ENCODE measurements at regions not wholly inside any gene's neighbourhood (a gene's known extent, or its start where the extent isn't known, plus 50 kb on each side); places are given as distances from the start of the nearest gene placed in this dataset.
"Not testable (repeated sequence)": the region's sequence is repeated elsewhere in the genome, so short reads cannot be mapped to it uniquely, and the experiment has no call there.

DNA sequence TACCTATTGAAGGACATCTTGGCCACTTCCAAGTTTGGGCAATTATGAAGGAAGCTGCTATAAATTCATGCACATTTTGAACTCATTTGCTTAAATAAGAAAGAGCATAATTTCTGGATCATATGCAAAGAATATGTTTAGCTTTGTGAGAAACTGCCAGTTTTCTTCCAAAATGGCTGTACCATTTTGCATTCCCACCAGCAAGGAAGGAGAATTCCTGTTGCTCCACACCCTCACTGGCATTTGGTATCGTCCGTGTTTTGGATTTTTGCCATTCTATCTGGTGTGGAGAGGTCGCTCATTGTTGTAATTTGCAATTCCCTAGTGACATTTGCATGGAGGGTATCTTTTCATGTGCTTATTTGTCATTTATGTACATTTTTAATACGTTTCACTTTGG lies 339.3 kb downstream of the DAD1 start:
- Histone ChIP-seq H3K4me3 (ENCODE audit: low read length) (no peak overlapping the region), H3K4me2 (ENCODE audit: low read length) (no peak overlapping the region), H3K9me2 (replicated peaks; ENCODE audit: low read length) (no peaks in the 10 kb centered on the region), H3K36me3 (ENCODE audit: low read depth, low read length) (no peaks in the 10 kb centered on the region), H3K27ac (ENCODE audit: low read length) (no peak overlapping the region), H2AFZ (ENCODE audit: low read length) (no peak overlapping the region), H3K27me3 (ENCODE audit: low read length) (no peaks in the 10 kb centered on the region), H4K20me1 (ENCODE audit: low read length) (no peaks in the 10 kb centered on the region), H3K79me2 (ENCODE audit: low read length) (no peaks in the 10 kb centered on the region), H3K4me1 (ENCODE audit: insufficient read depth, low read length) (peaks cover 25% of the 10 kb centered on the region), H3K9me3 (ENCODE audit: low read length) (no peaks in the 10 kb centered on the region), H3K9ac (ENCODE audit: low read length) (no peak overlapping the region), H3F3A (ENCODE audit: low read length, unreplicated experiment) (peaks cover 5% of the 10 kb centered on the region)
- no peak for TF ChIP-seq EZH2phosphoT487 (IDR thresholded peaks at IDR 0.05; ENCODE audit: borderline replicate concordance, low read length)
- no peak for TF ChIP-seq EZH2 (IDR thresholded peaks at IDR 0.05; ENCODE audit: low read length, unreplicated experiment)
- TF ChIP-seq, protein P1, sequence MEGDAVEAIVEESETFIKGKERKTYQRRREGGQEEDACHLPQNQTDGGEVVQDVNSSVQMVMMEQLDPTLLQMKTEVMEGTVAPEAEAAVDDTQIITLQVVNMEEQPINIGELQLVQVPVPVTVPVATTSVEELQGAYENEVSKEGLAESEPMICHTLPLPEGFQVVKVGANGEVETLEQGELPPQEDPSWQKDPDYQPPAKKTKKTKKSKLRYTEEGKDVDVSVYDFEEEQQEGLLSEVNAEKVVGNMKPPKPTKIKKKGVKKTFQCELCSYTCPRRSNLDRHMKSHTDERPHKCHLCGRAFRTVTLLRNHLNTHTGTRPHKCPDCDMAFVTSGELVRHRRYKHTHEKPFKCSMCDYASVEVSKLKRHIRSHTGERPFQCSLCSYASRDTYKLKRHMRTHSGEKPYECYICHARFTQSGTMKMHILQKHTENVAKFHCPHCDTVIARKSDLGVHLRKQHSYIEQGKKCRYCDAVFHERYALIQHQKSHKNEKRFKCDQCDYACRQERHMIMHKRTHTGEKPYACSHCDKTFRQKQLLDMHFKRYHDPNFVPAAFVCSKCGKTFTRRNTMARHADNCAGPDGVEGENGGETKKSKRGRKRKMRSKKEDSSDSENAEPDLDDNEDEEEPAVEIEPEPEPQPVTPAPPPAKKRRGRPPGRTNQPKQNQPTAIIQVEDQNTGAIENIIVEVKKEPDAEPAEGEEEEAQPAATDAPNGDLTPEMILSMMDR (conservative IDR thresholded peaks at IDR 0.05; ENCODE audit: low read depth, low read length), result no peak
- no peak for DNase-seq
- no TSS peak for BruUV-seq (replicated peaks)
- intact Hi-C loops (cut with micrococcal nuclease), result loop anchor here (2.0 kb wide), 1 partner anchor 23 kb away; no protein-coding TSS in a partner anchor
- ChIA-PET POLR2A (ENCODE audit: unreplicated experiment) (interaction anchor here (0.6 kb wide), 1 partner anchor 1916 kb away, joined by 3 read pairs; no protein-coding TSS in a partner anchor), CTCF (no interaction called here)
- no peak for ATAC-seq

DNA sequence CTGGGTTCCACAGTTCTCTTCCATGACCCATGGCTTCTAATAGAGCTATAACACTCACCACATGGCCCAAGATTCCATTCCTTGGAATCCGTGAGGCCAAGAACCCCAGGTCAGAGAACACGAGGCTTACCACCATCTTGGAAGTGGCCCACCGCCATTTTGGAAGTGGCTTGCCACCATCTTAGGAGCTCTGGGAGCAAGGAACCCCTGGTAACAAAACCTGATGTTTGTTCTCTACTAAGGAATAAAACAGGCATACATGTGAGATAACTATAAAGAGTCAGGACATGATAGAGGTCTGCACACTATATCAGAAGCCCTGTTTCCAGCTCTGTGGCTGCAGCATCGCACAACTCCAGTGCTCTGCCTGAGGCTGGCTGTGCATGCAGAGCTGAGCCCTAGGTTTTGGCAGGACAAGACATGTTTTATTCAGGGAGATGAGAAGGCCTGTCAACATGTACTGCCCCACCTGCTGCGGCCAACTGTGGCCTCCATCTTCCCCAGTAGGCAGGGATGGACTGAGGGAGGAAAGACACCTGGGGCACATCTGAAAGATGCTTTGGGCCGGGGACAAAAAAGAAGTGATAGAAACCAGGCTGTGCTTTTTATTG lies 344.9 kb downstream of the DAD1 start:
- TF ChIP-seq, protein P1 (conservative IDR thresholded peaks at IDR 0.05; ENCODE audit: low read depth, low read length), result no peak
- TF ChIP-seq EZH2phosphoT487 (IDR thresholded peaks at IDR 0.05; ENCODE audit: borderline replicate concordance, low read length) (no peak), EZH2 (IDR thresholded peaks at IDR 0.05; ENCODE audit: low read length, unreplicated experiment) (no peak)
- H3K79me2 ChIP-seq (ENCODE audit: low read length), result no peaks in the 10 kb centered on the region
- H3K9ac ChIP-seq (ENCODE audit: low read length), result no peak overlapping the region
- H3K27me3 ChIP-seq (ENCODE audit: low read length), result no peaks in the 10 kb centered on the region
- peaks cover 6% of the 10 kb centered on the region; the same call in 1 of the 2 replicates for H3K4me1 ChIP-seq (ENCODE audit: insufficient read depth, low read length)
- H3K4me2 ChIP-seq (ENCODE audit: low read length), result no peak overlapping the region
- ChIA-PET POLR2A (ENCODE audit: unreplicated experiment) (no interaction called here), CTCF (interaction anchor here (0.6 to 1.2 kb wide), 3 partner anchors 22 to 1317 kb away, joined by 3 to 8 read pairs (median 5); no protein-coding TSS in a partner anchor)
- no peak overlapping the region for H3K4me3 ChIP-seq (ENCODE audit: low read length)
- intact Hi-C loops (cut with micrococcal nuclease), result loop anchor here (2.0 kb wide), 1 partner anchor 51 kb away; no protein-coding TSS in a partner anchor
- H3K9me3 ChIP-seq (ENCODE audit: low read length), result no peaks in the 10 kb centered on the region
- no peak overlapping the region for H2AFZ ChIP-seq (ENCODE audit: low read length)
- BruUV-seq (replicated peaks), result no TSS peak
- no peak overlapping the region for H3K27ac ChIP-seq (ENCODE audit: low read length)
- peaks cover 5% of the 10 kb centered on the region for H3F3A ChIP-seq (ENCODE audit: low read length, unreplicated experiment)
- H3K9me2 ChIP-seq (replicated peaks; ENCODE audit: low read length), result no peaks in the 10 kb centered on the region
- no peaks in the 10 kb centered on the region for H3K36me3 ChIP-seq (ENCODE audit: low read depth, low read length)
- DNase-seq (no peak), ATAC-seq (no peak)
- H4K20me1 ChIP-seq (ENCODE audit: low read length), result no peaks in the 10 kb centered on the region

- H3F3A ChIP-seq (ENCODE audit: low read length, unreplicated experiment); H3K27me3 ChIP-seq (ENCODE audit: low read length); intact Hi-C loops (cut with micrococcal nuclease); CTCF ChIA-PET; H3K4me1 ChIP-seq (ENCODE audit: insufficient read depth, low read length); H3K9ac ChIP-seq (ENCODE audit: low read length); H3K4me2 ChIP-seq (ENCODE audit: low read length); DNase-seq; H3K27ac ChIP-seq (ENCODE audit: low read length); H3K36me3 ChIP-seq (ENCODE audit: low read depth, low read length); BruUV-seq (replicated peaks); H3K9me3 ChIP-seq (ENCODE audit: low read length); H2AFZ ChIP-seq (ENCODE audit: low read length); H4K20me1 ChIP-seq (ENCODE audit: low read length); H3K4me3 ChIP-seq (ENCODE audit: low read length); H3K9me2 ChIP-seq (replicated peaks; ENCODE audit: low read length); H3K79me2 ChIP-seq (ENCODE audit: low read length); ATAC-seq; POLR2A ChIA-PET (ENCODE audit: unreplicated experiment): not testable (repeated sequence)
Measured at GRCh38 chr14:22238320-22238719, 350.7 kb downstream of the DAD1 start.
